ENCODE measurements at regions not wholly inside any gene's neighbourhood (a gene's known extent, or its start where the extent isn't known, plus 50 kb on each side); places are given as distances from the start of the nearest gene placed in this dataset.
"Not testable (repeated sequence)": the region's sequence is repeated elsewhere in the genome, so short reads cannot be mapped to it uniquely, and the experiment has no call there.

- peaks cover 6 to 10% (median 7%) of the 10 kb centered on the region in 3 donors for H3K4me1 ChIP-seq (ENCODE audit: control insufficient read depth in 3 of 3, insufficient read depth in 3 of 3, low read length in 3 of 3)
- no peaks in the 10 kb centered on the region for H3K9me3 ChIP-seq (ENCODE audit: control insufficient read depth in 3 of 3, low read length in 3 of 3)
- no peak overlapping the region for H3K9ac ChIP-seq (ENCODE audit: low read depth in 1 of 3, low read length in 3 of 3)
- H3K36me3 ChIP-seq (ENCODE audit: control insufficient read depth in 3 of 3, insufficient read depth in 3 of 3, low read length in 3 of 3): no peaks in the 10 kb centered on the region
- no peak overlapping the region for H3K27ac ChIP-seq (ENCODE audit: low read depth, low read length)
- H3K4me3 ChIP-seq (ENCODE audit: low read length in 3 of 3): no peak overlapping the region
- peaks cover 35 to 46% (median 37%) of the 10 kb centered on the region in 3 donors for H3K27me3 ChIP-seq (ENCODE audit: control insufficient read depth in 3 of 3, insufficient read depth in 3 of 3, low read length in 3 of 3)
Measured at GRCh38 chr22:25420471-25420924, 144.0 kb upstream of the GRK3 start.

DNA sequence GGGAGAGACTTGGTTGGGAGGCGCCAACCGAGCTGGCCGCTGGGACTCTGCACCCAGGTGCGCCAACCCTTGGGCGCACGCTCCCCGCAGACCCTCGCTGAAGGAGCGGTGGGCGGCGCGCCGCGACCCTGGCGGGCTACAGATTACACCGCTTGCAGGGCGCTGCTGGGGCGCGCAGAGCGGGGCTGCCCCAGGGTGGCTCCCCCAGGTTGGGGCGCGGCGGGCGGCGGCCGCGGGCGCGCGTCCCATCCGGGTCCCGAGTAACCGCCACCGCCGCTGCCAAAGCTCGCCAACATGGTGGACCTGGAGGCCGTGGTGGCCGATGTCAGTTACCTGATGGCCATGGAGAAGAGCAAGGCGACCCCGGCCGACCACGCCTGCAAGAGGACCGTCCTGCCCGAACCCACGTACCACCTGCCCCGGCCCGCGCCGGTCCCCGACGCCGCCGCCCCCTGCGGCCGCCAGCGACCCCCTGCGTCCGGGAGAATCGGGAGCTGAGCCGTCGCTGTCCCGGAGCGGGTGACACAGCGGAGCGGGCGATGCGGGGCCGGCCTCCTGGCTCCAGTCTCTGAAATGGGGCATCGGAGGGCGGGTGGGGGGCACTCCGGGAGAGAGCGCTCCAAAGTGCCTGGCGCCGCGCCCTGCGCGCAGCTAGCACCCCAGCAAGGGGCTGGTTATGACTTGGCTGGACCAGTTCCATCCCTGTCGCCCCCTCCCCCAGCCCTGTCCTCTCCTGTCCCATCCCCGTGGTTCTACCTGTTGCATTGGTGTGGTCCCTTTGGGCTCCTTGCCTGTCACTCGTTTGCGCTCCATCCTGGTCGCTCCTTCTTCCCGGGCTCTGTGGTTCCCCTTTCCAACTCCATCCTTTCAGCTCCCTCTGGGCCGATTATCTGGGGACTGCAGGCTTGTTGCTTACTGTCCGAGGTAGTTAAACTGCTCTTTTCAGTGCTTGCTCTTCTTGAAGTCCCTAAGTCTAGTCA lies 143.3 kb upstream of the GRK3 start:
- H3K27ac ChIP-seq (ENCODE audit: low read depth, low read length): no peak overlapping the region
- H3K4me1 ChIP-seq (ENCODE audit: control insufficient read depth in 3 of 3, insufficient read depth in 3 of 3, low read length in 3 of 3): peaks cover 6 to 10% (median 7%) of the 10 kb centered on the region in 3 donors
- H3K4me3 ChIP-seq (ENCODE audit: low read length in 3 of 3): peak overlapping the region in 2 of 3 donors; percentile 4 to 29
- H3K36me3 ChIP-seq (ENCODE audit: control insufficient read depth in 3 of 3, insufficient read depth in 3 of 3, low read length in 3 of 3): no peaks in the 10 kb centered on the region
- peaks cover 35 to 46% (median 37%) of the 10 kb centered on the region in 3 donors for H3K27me3 ChIP-seq (ENCODE audit: control insufficient read depth in 3 of 3, insufficient read depth in 3 of 3, low read length in 3 of 3)
- H3K9ac ChIP-seq (ENCODE audit: low read depth in 1 of 3, low read length in 3 of 3): no peak overlapping the region
- H3K9me3 ChIP-seq (ENCODE audit: control insufficient read depth in 3 of 3, low read length in 3 of 3): no peaks in the 10 kb centered on the region

- H3K36me3 ChIP-seq (ENCODE audit: control insufficient read depth in 3 of 3, insufficient read depth in 3 of 3, low read length in 3 of 3); H3K9me3 ChIP-seq (ENCODE audit: control insufficient read depth in 3 of 3, low read length in 3 of 3): not testable (repeated sequence)
- peaks cover 14 to 22% (median 18%) of the 10 kb centered on the region in 3 donors for H3K27me3 ChIP-seq (ENCODE audit: control insufficient read depth in 3 of 3, insufficient read depth in 3 of 3, low read length in 3 of 3)
Measured at GRCh38 chr22:25426530-25427308, 137.8 kb upstream of the GRK3 start.

DNA sequence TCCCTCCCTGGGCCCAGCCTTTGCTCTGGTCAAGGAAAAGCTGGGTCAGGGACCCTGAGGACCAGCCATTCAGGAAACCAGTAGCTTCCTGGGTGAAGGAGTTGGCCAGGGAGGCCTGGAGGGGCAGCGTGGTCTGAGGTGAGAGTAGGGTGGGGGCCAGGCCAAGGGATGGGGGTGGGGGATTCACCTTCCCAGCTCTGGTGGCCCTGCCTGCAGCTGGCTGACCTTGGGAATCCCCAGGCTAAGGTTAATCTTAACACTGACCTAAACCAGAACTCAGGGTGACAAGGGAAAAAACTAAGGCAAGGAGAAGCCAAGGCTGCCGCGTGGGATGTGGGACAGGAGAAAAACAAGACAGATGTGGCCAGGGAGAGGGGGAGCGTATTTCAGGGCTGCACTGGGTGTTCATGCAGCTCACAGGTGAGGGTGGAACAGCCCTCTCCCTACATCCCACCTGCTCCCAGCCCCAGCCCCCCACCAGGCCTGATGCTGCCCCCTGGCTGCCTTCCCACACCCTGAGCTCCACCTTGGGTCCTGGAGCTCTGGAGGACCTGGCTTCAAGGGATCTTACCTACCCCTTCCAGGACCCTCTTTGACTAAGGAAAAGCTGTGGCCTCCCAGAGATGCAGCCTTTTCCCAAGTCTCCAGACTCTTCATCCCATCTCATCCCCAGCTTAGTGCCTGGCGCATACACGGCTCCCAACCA lies 132.7 kb upstream of the GRK3 start:
- H3K9me3 ChIP-seq (ENCODE audit: control insufficient read depth in 3 of 3, low read length in 3 of 3); H3K4me3 ChIP-seq (ENCODE audit: low read length in 3 of 3); H3K36me3 ChIP-seq (ENCODE audit: control insufficient read depth in 3 of 3, insufficient read depth in 3 of 3, low read length in 3 of 3); H3K4me1 ChIP-seq (ENCODE audit: control insufficient read depth in 3 of 3, insufficient read depth in 3 of 3, low read length in 3 of 3); H3K27ac ChIP-seq (ENCODE audit: low read depth, low read length); H3K9ac ChIP-seq (ENCODE audit: low read depth in 1 of 3, low read length in 3 of 3): not testable (repeated sequence)
- peaks cover 0 to 11% (median 5%) of the 10 kb centered on the region in 3 donors for H3K27me3 ChIP-seq (ENCODE audit: control insufficient read depth in 3 of 3, insufficient read depth in 3 of 3, low read length in 3 of 3)

More at GRCh38 chr22:25426530-25427308, 137.8 kb upstream of the GRK3 start:
- not testable (repeated sequence) for H3K9ac ChIP-seq (ENCODE audit: low read depth in 1 of 3, low read length in 3 of 3); H3K27ac ChIP-seq (ENCODE audit: low read depth, low read length); H3K4me1 ChIP-seq (ENCODE audit: control insufficient read depth in 3 of 3, insufficient read depth in 3 of 3, low read length in 3 of 3); H3K4me3 ChIP-seq (ENCODE audit: low read length in 3 of 3)

GRCh38 chr22:25433381-25433970 lies 131.0 kb upstream of the GRK3 start:
- H3K27me3 ChIP-seq (ENCODE audit: control insufficient read depth in 3 of 3, insufficient read depth in 3 of 3, low read length in 3 of 3): peaks cover 0 to 11% (median 5%) of the 10 kb centered on the region in 3 donors
- not testable (repeated sequence) for H3K4me1 ChIP-seq (ENCODE audit: control insufficient read depth in 3 of 3, insufficient read depth in 3 of 3, low read length in 3 of 3); H3K4me3 ChIP-seq (ENCODE audit: low read length in 3 of 3); H3K9me3 ChIP-seq (ENCODE audit: control insufficient read depth in 3 of 3, low read length in 3 of 3); H3K36me3 ChIP-seq (ENCODE audit: control insufficient read depth in 3 of 3, insufficient read depth in 3 of 3, low read length in 3 of 3); H3K9ac ChIP-seq (ENCODE audit: low read depth in 1 of 3, low read length in 3 of 3); H3K27ac ChIP-seq (ENCODE audit: low read depth, low read length)

- H3K4me1 ChIP-seq (ENCODE audit: control insufficient read depth in 3 of 3, insufficient read depth in 3 of 3, low read length in 3 of 3): no peaks in the 10 kb centered on the region
- no peaks in the 10 kb centered on the region for H3K36me3 ChIP-seq (ENCODE audit: control insufficient read depth in 3 of 3, insufficient read depth in 3 of 3, low read length in 3 of 3)
- H3K4me3 ChIP-seq (ENCODE audit: low read length in 3 of 3): no peak overlapping the region
- H3K27ac ChIP-seq (ENCODE audit: low read depth, low read length): no peak overlapping the region
- H3K9me3 ChIP-seq (ENCODE audit: control insufficient read depth in 3 of 3, low read length in 3 of 3): no peaks in the 10 kb centered on the region
- peaks cover 0 to 6% (median 5%) of the 10 kb centered on the region in 3 donors for H3K27me3 ChIP-seq (ENCODE audit: control insufficient read depth in 3 of 3, insufficient read depth in 3 of 3, low read length in 3 of 3)
- H3K9ac ChIP-seq (ENCODE audit: low read depth in 1 of 3, low read length in 3 of 3): peak overlapping the region in 1 of 3 donors; percentile 3
Measured at GRCh38 chr22:25437414-25438160, 126.9 kb upstream of the GRK3 start.

DNA sequence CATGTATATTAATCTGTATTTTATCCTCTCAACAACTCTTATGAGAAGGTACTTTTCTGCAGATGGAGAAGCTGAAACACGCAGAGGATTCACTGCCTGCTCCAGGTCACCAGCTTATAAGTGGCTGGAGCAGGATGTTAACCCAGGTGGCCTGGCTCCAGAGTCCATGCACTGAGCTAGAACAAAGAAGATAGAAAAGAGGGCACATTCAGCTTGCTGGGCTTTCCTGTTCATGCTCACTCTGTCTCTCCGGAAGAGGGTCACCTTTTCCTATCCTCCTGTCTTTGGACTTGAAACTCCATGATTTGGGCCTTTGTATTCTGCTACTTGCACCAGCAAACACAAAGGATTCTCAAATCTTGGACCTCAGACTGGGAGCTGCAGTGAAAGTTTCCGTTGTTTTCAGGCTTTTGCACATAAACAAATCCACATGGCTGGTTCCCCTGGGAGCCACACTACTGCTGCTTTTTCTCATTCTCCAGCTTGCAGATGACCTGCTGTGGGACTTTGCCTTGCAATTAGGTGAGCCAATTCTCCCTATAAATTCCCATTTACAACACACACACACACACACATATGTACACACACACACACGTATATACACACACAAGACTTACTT lies 117.3 kb upstream of the GRK3 start:
- no peak overlapping the region for H3K4me3 ChIP-seq (ENCODE audit: low read length in 3 of 3)
- no peak overlapping the region for H3K27ac ChIP-seq (ENCODE audit: low read depth, low read length)
- peaks cover 10 to 23% (median 15%) of the 10 kb centered on the region in 3 donors for H3K4me1 ChIP-seq (ENCODE audit: control insufficient read depth in 3 of 3, insufficient read depth in 3 of 3, low read length in 3 of 3)
- no peaks in the 10 kb centered on the region for H3K27me3 ChIP-seq (ENCODE audit: control insufficient read depth in 3 of 3, insufficient read depth in 3 of 3, low read length in 3 of 3)
- H3K9ac ChIP-seq (ENCODE audit: low read depth in 1 of 3, low read length in 3 of 3): peak overlapping the region in 1 of 3 donors; percentile 16
- H3K9me3 ChIP-seq (ENCODE audit: control insufficient read depth in 3 of 3, low read length in 3 of 3): no peaks in the 10 kb centered on the region
- H3K36me3 ChIP-seq (ENCODE audit: control insufficient read depth in 3 of 3, insufficient read depth in 3 of 3, low read length in 3 of 3): no peaks in the 10 kb centered on the region

DNA sequence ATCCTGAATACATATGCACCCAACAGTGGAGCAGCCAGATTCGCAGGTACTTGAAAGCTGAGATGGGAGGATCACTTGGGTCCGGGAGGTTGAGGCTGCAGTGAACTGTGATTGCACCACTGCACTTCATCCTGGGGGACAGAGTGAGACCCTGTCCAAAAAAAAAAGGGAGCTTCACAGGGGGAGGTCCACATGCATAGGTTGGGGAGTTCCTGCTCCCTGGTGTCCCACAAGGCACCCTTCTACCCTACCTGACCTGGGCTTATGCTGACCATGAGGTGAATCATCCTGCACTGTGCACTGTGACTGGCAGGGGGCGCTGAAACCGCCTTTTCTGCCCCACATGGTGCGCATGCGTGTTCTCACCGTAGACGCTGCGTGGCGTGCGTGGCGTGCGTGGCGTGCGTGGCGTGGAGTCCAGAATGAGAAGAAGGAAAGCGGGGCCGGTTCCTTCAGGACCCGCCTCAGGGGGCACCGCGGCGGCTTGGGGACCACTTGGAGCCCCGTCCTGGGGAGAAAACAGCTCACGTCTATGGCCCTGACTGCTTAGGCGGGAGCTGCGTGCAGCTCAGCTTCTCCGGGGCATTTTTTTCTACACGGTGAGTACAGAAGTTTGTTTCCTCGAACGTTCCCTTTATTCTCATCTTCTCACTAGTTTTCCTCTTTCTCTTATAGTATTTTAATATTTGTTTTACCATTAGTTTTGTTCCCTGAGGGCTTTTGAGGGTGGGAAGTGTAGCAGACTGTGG lies 116.6 kb upstream of the GRK3 start:
- Histone ChIP-seq H3K27ac (ENCODE audit: low read depth, low read length) (peak overlapping the region; percentile 61), H3K4me3 (ENCODE audit: low read length in 3 of 3) (peak overlapping the region; percentile 82 to 95 (median 88)), H3K9ac (ENCODE audit: low read depth in 1 of 3, low read length in 3 of 3) (peak overlapping the region; percentile 88 to 90 (median 89)), H3K36me3 (ENCODE audit: control insufficient read depth in 3 of 3, insufficient read depth in 3 of 3, low read length in 3 of 3) (no peaks in the 10 kb centered on the region), H3K4me1 (ENCODE audit: control insufficient read depth in 3 of 3, insufficient read depth in 3 of 3, low read length in 3 of 3) (peaks cover 10 to 23% (median 15%) of the 10 kb centered on the region in 3 donors), H3K27me3 (ENCODE audit: control insufficient read depth in 3 of 3, insufficient read depth in 3 of 3, low read length in 3 of 3) (no peaks in the 10 kb centered on the region), H3K9me3 (ENCODE audit: control insufficient read depth in 3 of 3, low read length in 3 of 3) (no peaks in the 10 kb centered on the region)

Measured in skeletal muscle tissue (tissue), 3 donors.